Fibroblast of mammary gland (primary cell): ENCODE measurements at regions not wholly inside any gene's neighbourhood (a gene's known extent, or its start where the extent isn't known, plus 50 kb on each side); places are given as distances from the start of the nearest gene placed in this dataset.

Source experiments
- DNase-seq: peaks from one replicate; pipeline ENCODE4 v3.0.0-alpha.2; 2010; ENCODE audit warnings: low read depth
- H3K4me3 ChIP-seq: 2 replicates; pipeline ENCODE4 v1.5.1; 2011; ENCODE audit warnings: low read depth, mild to moderate bottlenecking, low read length, moderate library complexity; ENCODE audit not compliant: control insufficient read depth
- TF ChIP-seq, protein P1 (sequence below): conservative IDR thresholded peaks from 2 replicates; pipeline ENCODE4 v1.5.1; 2011; ENCODE audit warnings: low read depth, low read length, inconsistent platforms; ENCODE audit not compliant: control insufficient read depth, insufficient read depth

- no peak overlapping the region for H3K4me3 ChIP-seq
- TF ChIP-seq, protein P1, sequence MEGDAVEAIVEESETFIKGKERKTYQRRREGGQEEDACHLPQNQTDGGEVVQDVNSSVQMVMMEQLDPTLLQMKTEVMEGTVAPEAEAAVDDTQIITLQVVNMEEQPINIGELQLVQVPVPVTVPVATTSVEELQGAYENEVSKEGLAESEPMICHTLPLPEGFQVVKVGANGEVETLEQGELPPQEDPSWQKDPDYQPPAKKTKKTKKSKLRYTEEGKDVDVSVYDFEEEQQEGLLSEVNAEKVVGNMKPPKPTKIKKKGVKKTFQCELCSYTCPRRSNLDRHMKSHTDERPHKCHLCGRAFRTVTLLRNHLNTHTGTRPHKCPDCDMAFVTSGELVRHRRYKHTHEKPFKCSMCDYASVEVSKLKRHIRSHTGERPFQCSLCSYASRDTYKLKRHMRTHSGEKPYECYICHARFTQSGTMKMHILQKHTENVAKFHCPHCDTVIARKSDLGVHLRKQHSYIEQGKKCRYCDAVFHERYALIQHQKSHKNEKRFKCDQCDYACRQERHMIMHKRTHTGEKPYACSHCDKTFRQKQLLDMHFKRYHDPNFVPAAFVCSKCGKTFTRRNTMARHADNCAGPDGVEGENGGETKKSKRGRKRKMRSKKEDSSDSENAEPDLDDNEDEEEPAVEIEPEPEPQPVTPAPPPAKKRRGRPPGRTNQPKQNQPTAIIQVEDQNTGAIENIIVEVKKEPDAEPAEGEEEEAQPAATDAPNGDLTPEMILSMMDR, result peak; percentile 61
- DNase-seq, result peak; percentile 66
These were observed 194.2 kb downstream of the UACA start for GRCh38 chr15:70569091-70569713.

GRCh38 chr15:70566989-70567388 is 196.4 kb downstream of the UACA start:
- TF ChIP-seq, protein P1, result no peak
- no peak overlapping the region for H3K4me3 ChIP-seq
- DNase-seq, result no peak

DNA sequence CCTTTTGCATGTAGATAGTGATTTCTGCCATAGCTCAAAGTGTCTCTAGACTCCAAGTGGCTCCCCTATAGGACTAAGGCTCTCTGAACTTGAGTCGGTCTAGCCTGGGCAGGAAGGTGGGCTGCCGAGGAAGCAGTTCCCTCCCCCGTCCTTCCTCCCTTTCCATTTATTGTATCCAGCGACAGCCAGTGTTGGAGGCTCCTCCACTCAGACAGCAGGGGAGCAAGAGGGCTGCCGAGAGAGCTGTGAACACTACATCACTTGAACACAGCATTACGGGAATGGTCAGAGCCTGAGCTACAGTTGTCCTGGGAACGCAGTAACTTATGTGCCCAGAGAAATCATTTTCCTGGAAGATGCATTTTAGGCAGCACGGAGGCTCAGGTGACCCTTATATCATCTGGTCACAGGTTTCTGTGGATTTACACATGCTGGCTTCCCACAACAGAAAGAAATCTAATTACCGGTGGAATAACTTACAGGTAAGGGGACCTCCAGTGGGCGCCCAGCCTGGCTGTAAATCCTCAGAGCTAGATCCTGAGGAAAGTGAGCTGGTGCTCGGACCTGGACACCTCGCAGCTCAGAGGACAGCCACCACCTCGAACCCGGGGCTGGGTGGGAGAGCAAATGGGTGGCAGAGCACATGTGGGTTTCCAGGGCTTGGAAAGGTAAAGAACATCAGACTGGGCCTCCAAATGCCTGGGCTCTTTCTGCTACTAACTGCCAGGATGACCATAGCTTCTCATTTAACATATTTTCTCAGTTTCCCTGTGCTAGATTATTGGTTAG is 197.1 kb downstream of the UACA start:
- TF ChIP-seq, protein P1, result no peak
- H3K4me3 ChIP-seq, result no peak overlapping the region
- DNase-seq, result no peak

DNA sequence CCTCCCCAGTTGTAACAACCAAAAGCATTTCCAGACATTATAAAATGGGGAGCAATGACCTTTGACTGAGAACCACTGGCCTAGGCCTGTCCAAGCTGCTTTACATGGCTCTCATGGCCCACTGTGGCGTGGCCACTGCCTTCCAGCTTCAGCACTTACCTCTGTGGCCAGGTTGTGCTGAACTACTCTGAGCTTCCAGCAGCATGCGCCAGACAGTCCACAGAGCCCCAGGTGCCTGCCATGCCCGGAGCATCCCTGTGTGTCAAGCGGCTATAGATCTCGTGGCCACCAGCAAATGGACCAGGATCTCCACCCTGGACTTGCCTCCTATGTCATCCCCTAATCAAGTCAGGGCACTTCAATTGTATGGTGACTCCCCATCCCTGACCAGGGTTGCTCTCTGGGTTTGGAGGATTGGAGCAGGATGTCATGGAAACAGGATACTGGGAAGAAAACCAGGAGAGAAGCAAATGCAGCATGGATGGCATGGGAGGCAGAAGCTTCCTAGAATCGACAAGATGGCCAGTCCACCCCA is 199.7 kb downstream of the UACA start:
- H3K4me3 ChIP-seq, result no peak overlapping the region
- no peak for DNase-seq
- TF ChIP-seq, protein P1, result no peak

DNA sequence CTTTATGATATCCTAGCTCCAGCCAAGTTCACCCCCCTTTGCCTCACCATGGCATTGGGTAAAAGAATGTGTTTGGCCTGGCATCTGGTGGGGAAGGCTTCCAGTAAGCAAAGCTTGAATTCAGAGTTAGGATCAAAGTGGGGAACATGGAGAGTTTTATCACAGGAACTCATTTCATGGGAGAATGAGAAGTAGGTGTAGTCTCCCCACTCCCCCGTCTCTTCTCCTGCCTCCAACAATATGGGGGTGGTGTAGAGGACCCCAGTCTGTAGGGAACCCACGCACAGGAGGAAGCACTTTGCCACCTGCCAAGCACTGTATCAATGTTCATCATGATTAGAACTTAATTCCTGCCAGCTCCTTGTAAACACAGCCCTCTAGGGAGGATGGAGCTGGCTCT is 200.5 kb downstream of the UACA start:
- DNase-seq, result no peak
- TF ChIP-seq, protein P1, result no peak
- no peak overlapping the region for H3K4me3 ChIP-seq

DNA sequence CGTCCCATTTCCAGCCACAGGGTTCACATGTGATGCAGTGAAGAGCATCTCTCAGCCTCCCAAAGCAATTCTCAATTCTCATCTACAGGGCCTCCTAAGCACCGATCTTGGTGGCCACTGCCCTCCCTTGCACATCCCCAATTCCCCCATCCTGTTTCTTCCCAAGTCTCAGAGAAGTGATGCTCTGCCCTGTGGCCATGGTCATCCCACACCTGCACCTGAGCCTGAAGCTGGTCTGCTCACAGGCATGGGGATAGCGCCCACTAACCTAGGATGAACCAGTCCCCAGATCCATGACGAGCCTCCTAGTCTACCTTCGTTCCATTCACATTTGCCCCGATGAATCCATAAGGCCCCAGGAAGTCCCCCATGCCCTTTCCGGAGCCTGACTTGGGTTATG is 201.5 kb downstream of the UACA start:
- TF ChIP-seq, protein P1, result no peak
- H3K4me3 ChIP-seq, result no peak overlapping the region
- no peak for DNase-seq
